ENCODE measurements at regions not wholly inside any gene's neighbourhood (a gene's known extent, or its start where the extent isn't known, plus 50 kb on each side); places are given as distances from the start of the nearest gene placed in this dataset.

- no peaks in the 10 kb centered on the region for H3K9me3 ChIP-seq (ENCODE audit: control insufficient read depth, low read length)
- no peak overlapping the region for H3K27ac ChIP-seq (ENCODE audit: low read depth, low read length, severe bottlenecking)
- H3K4me3 ChIP-seq (ENCODE audit: extremely low read depth, insufficient read depth, low read length, poor library complexity, severe bottlenecking) = no peak overlapping the region
- 71 to 85% methylated on average over 1 to 2 of the region's 5 CpGs for WGBS, 2 experiments (ENCODE audit: insufficient coverage in 2 of 2)
- no peaks in the 10 kb centered on the region for H3K4me1 ChIP-seq (ENCODE audit: control insufficient read depth, insufficient read depth, low read length, poor library complexity, severe bottlenecking)
- H3K36me3 ChIP-seq (ENCODE audit: control insufficient read depth, insufficient read depth, low read length) = no peaks in the 10 kb centered on the region
Measured at GRCh38 chr5:147055089-147055826, 176.7 kb upstream of the PPP2R2B start.

- Histone ChIP-seq H3K4me1 (ENCODE audit: control insufficient read depth, insufficient read depth, low read length, poor library complexity, severe bottlenecking) (no peaks in the 10 kb centered on the region), H3K9me3 (ENCODE audit: control insufficient read depth, low read length) (no peaks in the 10 kb centered on the region), H3K36me3 (ENCODE audit: control insufficient read depth, insufficient read depth, low read length) (no peaks in the 10 kb centered on the region), H3K4me3 (ENCODE audit: extremely low read depth, insufficient read depth, low read length, poor library complexity, severe bottlenecking) (no peak overlapping the region), H3K27ac (ENCODE audit: low read depth, low read length, severe bottlenecking) (peak overlapping the region; percentile 18)
- 57 to 64% methylated on average over 5 to 6 of the region's 9 CpGs for WGBS, 2 experiments (ENCODE audit: insufficient coverage in 2 of 2)
Measured at GRCh38 chr5:147055850-147056566, 177.5 kb upstream of the PPP2R2B start.

- Histone ChIP-seq H3K27ac (ENCODE audit: low read depth, low read length, severe bottlenecking) (no peak overlapping the region), H3K4me1 (ENCODE audit: control insufficient read depth, insufficient read depth, low read length, poor library complexity, severe bottlenecking) (no peaks in the 10 kb centered on the region), H3K36me3 (ENCODE audit: control insufficient read depth, insufficient read depth, low read length) (no peaks in the 10 kb centered on the region), H3K4me3 (ENCODE audit: extremely low read depth, insufficient read depth, low read length, poor library complexity, severe bottlenecking) (no peak overlapping the region), H3K9me3 (ENCODE audit: control insufficient read depth, low read length) (no peaks in the 10 kb centered on the region)
- no CpG with 5 or more reads among the region's 1 CpG for WGBS, 2 experiments (ENCODE audit: insufficient coverage in 2 of 2)
Measured at GRCh38 chr5:147057051-147057450, 177.8 kb upstream of the STK32A start.

- Histone ChIP-seq H3K36me3 (ENCODE audit: control insufficient read depth, insufficient read depth, low read length) (no peaks in the 10 kb centered on the region), H3K4me1 (ENCODE audit: control insufficient read depth, insufficient read depth, low read length, poor library complexity, severe bottlenecking) (no peaks in the 10 kb centered on the region), H3K9me3 (ENCODE audit: control insufficient read depth, low read length) (no peaks in the 10 kb centered on the region), H3K27ac (ENCODE audit: low read depth, low read length, severe bottlenecking) (no peak overlapping the region), H3K4me3 (ENCODE audit: extremely low read depth, insufficient read depth, low read length, poor library complexity, severe bottlenecking) (no peak overlapping the region)
- 70 to 71% methylated on average over 1 to 2 of the region's 4 CpGs for WGBS, 2 experiments (ENCODE audit: insufficient coverage in 2 of 2)
Measured at GRCh38 chr5:147061431-147061830, 173.4 kb upstream of the STK32A start.

- Histone ChIP-seq H3K9me3 (ENCODE audit: control insufficient read depth, low read length) (peaks cover 3% of the 10 kb centered on the region), H3K4me1 (ENCODE audit: control insufficient read depth, insufficient read depth, low read length, poor library complexity, severe bottlenecking) (no peaks in the 10 kb centered on the region), H3K27ac (ENCODE audit: low read depth, low read length, severe bottlenecking) (no peak overlapping the region), H3K36me3 (ENCODE audit: control insufficient read depth, insufficient read depth, low read length) (no peaks in the 10 kb centered on the region), H3K4me3 (ENCODE audit: extremely low read depth, insufficient read depth, low read length, poor library complexity, severe bottlenecking) (no peak overlapping the region)
- WGBS, 2 experiments (ENCODE audit: insufficient coverage in 2 of 2) = 100% methylated on average over 1 to 2 of the region's 4 CpGs
Measured at GRCh38 chr5:147062427-147062826, 172.4 kb upstream of the STK32A start.

- Histone ChIP-seq H3K4me3 (ENCODE audit: extremely low read depth, insufficient read depth, low read length, poor library complexity, severe bottlenecking) (no peak overlapping the region), H3K4me1 (ENCODE audit: control insufficient read depth, insufficient read depth, low read length, poor library complexity, severe bottlenecking) (no peaks in the 10 kb centered on the region), H3K9me3 (ENCODE audit: control insufficient read depth, low read length) (peaks cover 4% of the 10 kb centered on the region), H3K27ac (ENCODE audit: low read depth, low read length, severe bottlenecking) (no peak overlapping the region), H3K36me3 (ENCODE audit: control insufficient read depth, insufficient read depth, low read length) (no peaks in the 10 kb centered on the region)
- 100% methylated on average over 2 of the region's 2 CpGs; no CpG with 5 or more reads in 1 of the 2 experiments for WGBS, 2 experiments (ENCODE audit: insufficient coverage in 2 of 2)
Measured at GRCh38 chr5:147063943-147064342, 170.9 kb upstream of the STK32A start.

- Histone ChIP-seq H3K4me3 (ENCODE audit: extremely low read depth, insufficient read depth, low read length, poor library complexity, severe bottlenecking) (no peak overlapping the region), H3K9me3 (ENCODE audit: control insufficient read depth, low read length) (peaks cover 4% of the 10 kb centered on the region), H3K4me1 (ENCODE audit: control insufficient read depth, insufficient read depth, low read length, poor library complexity, severe bottlenecking) (no peaks in the 10 kb centered on the region), H3K36me3 (ENCODE audit: control insufficient read depth, insufficient read depth, low read length) (no peaks in the 10 kb centered on the region), H3K27ac (ENCODE audit: low read depth, low read length, severe bottlenecking) (no peak overlapping the region)
- 89 to 100% methylated on average over 1 of the region's 1 CpG for WGBS, 2 experiments (ENCODE audit: insufficient coverage in 2 of 2)
Measured at GRCh38 chr5:147065071-147065470, 169.8 kb upstream of the STK32A start.

GRCh38 chr5:147068998-147069397 is 165.8 kb upstream of the STK32A start:
- Histone ChIP-seq H3K27ac (ENCODE audit: low read depth, low read length, severe bottlenecking) (no peak overlapping the region), H3K36me3 (ENCODE audit: control insufficient read depth, insufficient read depth, low read length) (no peaks in the 10 kb centered on the region), H3K9me3 (ENCODE audit: control insufficient read depth, low read length) (peaks cover 4% of the 10 kb centered on the region), H3K4me1 (ENCODE audit: control insufficient read depth, insufficient read depth, low read length, poor library complexity, severe bottlenecking) (no peaks in the 10 kb centered on the region), H3K4me3 (ENCODE audit: extremely low read depth, insufficient read depth, low read length, poor library complexity, severe bottlenecking) (no peak overlapping the region)
- WGBS, 2 experiments (ENCODE audit: insufficient coverage in 2 of 2) = 75 to 90% methylated on average over 1 to 2 of the region's 4 CpGs

- no CpG with 5 or more reads among the region's 2 CpGs for WGBS, 2 experiments (ENCODE audit: insufficient coverage in 2 of 2)
- no peaks in the 10 kb centered on the region for H3K9me3 ChIP-seq (ENCODE audit: control insufficient read depth, low read length)
Measured at GRCh38 chr5:147072622-147073021, 162.2 kb upstream of the STK32A start.

GRCh38 chr5:147073098-147073497 is 161.7 kb upstream of the STK32A start:
- H3K4me1 ChIP-seq (ENCODE audit: control insufficient read depth, insufficient read depth, low read length, poor library complexity, severe bottlenecking) = no peaks in the 10 kb centered on the region
- no peaks in the 10 kb centered on the region for H3K36me3 ChIP-seq (ENCODE audit: control insufficient read depth, insufficient read depth, low read length)
- H3K27ac ChIP-seq (ENCODE audit: low read depth, low read length, severe bottlenecking) = no peak overlapping the region

More at GRCh38 chr5:147072622-147073021, 162.2 kb upstream of the STK32A start:
- Histone ChIP-seq H3K27ac (ENCODE audit: low read depth, low read length, severe bottlenecking) (no peak overlapping the region), H3K36me3 (ENCODE audit: control insufficient read depth, insufficient read depth, low read length) (no peaks in the 10 kb centered on the region), H3K4me1 (ENCODE audit: control insufficient read depth, insufficient read depth, low read length, poor library complexity, severe bottlenecking) (no peaks in the 10 kb centered on the region), H3K4me3 (ENCODE audit: extremely low read depth, insufficient read depth, low read length, poor library complexity, severe bottlenecking) (no peak overlapping the region)

GRCh38 chr5:147075187-147075586 is 159.6 kb upstream of the STK32A start:
- no peaks in the 10 kb centered on the region for H3K9me3 ChIP-seq (ENCODE audit: control insufficient read depth, low read length)
- H3K4me1 ChIP-seq (ENCODE audit: control insufficient read depth, insufficient read depth, low read length, poor library complexity, severe bottlenecking) = no peaks in the 10 kb centered on the region
- H3K4me3 ChIP-seq (ENCODE audit: extremely low read depth, insufficient read depth, low read length, poor library complexity, severe bottlenecking) = no peak overlapping the region
- no CpG with 5 or more reads among the region's 1 CpG for WGBS, 2 experiments (ENCODE audit: insufficient coverage in 2 of 2)
- H3K36me3 ChIP-seq (ENCODE audit: control insufficient read depth, insufficient read depth, low read length) = no peaks in the 10 kb centered on the region
- no peak overlapping the region for H3K27ac ChIP-seq (ENCODE audit: low read depth, low read length, severe bottlenecking)

More at GRCh38 chr5:147073098-147073497, 161.7 kb upstream of the STK32A start:
- H3K4me3 ChIP-seq (ENCODE audit: extremely low read depth, insufficient read depth, low read length, poor library complexity, severe bottlenecking) = no peak overlapping the region
- H3K9me3 ChIP-seq (ENCODE audit: control insufficient read depth, low read length) = no peaks in the 10 kb centered on the region
- 80 to 100% methylated on average over 1 to 2 of the region's 3 CpGs for WGBS, 2 experiments (ENCODE audit: insufficient coverage in 2 of 2)

Data from mesodermal cell (in vitro differentiated cells).